Suprapubic skin (tissue), 4 donors: ENCODE measurements at regions not wholly inside any gene's neighbourhood (a gene's known extent, or its start where the extent isn't known, plus 50 kb on each side); places are given as distances from the start of the nearest gene placed in this dataset.

Experiments
- DNase-seq, 2 donors: peaks; one replicate each; pipeline ENCODE4 v3.0.0-alpha.2; 2019; ENCODE audit warnings: low spot score in 2 of 2
- H3K27ac ChIP-seq: fragments of 200-600 bp; sonication (generic); one replicate; pipeline ENCODE4 v1.5.1; 2019
- H3K27me3 ChIP-seq: fragments of 200-600 bp; sonication (generic); one replicate; pipeline ENCODE4 v1.5.1; 2019
- H3K36me3 ChIP-seq: fragments of 200-600 bp; sonication (generic); one replicate; pipeline ENCODE4 v1.5.1; 2019
- H3K4me1 ChIP-seq: fragments of 200-600 bp; sonication (generic); one replicate; pipeline ENCODE4 v1.5.1; 2019
- H3K4me3 ChIP-seq: fragments of 200-600 bp; sonication (generic); one replicate; pipeline ENCODE4 v1.5.1; 2019; ENCODE audit warnings: mild to moderate bottlenecking
- H3K9me3 ChIP-seq: fragments of 200-600 bp; sonication (generic); one replicate; pipeline ENCODE4 v1.5.1; 2019
- CTCF ChIP-seq, 2 donors: fragments of 200-600 bp in 1 of 2; fragments of 450-650 bp in 1 of 2; sonication (generic) in 1 of 2; IDR thresholded peaks; one replicate each; pipeline ENCODE4 v1.5.1; 2016 to 2019; ENCODE audit warnings: antibody characterized with exemption in 2 of 2, mild to moderate bottlenecking in 1 of 2, moderate library complexity in 1 of 2
- EP300 ChIP-seq: sonication (generic); formaldehyde crosslinking; IDR thresholded peaks from one replicate; pipeline ENCODE4 v1.6.1; 2017; ENCODE audit warnings: antibody characterized with exemption
- POLR2A ChIP-seq, 2 donors: fragments of 450-650 bp; IDR thresholded peaks; one replicate each; pipeline ENCODE4 v1.6.1; 2017; ENCODE audit warnings: antibody characterized with exemption in 2 of 2, mild to moderate bottlenecking in 2 of 2, moderate library complexity in 2 of 2
- POLR2AphosphoS5 ChIP-seq, 3 donors: sonication (generic); formaldehyde crosslinking; IDR thresholded peaks; one replicate each; pipeline ENCODE4 v1.6.1; 2017; ENCODE audit warnings: antibody characterized with exemption in 3 of 3
- WGBS: methylation state at CpG from one replicate; pipeline ENCODE4 v1.1.5; 2018; 5-methylcytosine and 5-hydroxymethylcytosine counted together

GRCh38 chr12:67026487-67027246 lies 242.5 kb upstream of the CAND1 start:
- no peak for DNase-seq
- TF ChIP-seq POLR2AphosphoS5 (IDR thresholded peaks at IDR 0.05), result no peak
- TF ChIP-seq EP300, result no peak
- no peak for TF ChIP-seq POLR2A (IDR thresholded peaks at IDR 0.05)
- TF ChIP-seq CTCF (IDR thresholded peaks at IDR 0.05), result no peak
- Histone ChIP-seq H3K36me3 (no peaks in the 10 kb centered on the region), H3K27me3 (no peaks in the 10 kb centered on the region), H3K9me3 (no peaks in the 10 kb centered on the region), H3K4me3 (no peak overlapping the region), H3K4me1 (no peaks in the 10 kb centered on the region), H3K27ac (no peak overlapping the region)
- WGBS, result 81% methylated on average over 5 of the region's 5 CpGs

- DNase-seq, result no peak
- 72% methylated on average over 2 of the region's 2 CpGs for WGBS
- H3K27me3 ChIP-seq, result no peaks in the 10 kb centered on the region
- H3K9me3 ChIP-seq, result no peaks in the 10 kb centered on the region
- H3K36me3 ChIP-seq, result no peaks in the 10 kb centered on the region
- H3K4me1 ChIP-seq, result no peaks in the 10 kb centered on the region
- H3K4me3 ChIP-seq, result no peak overlapping the region
- TF ChIP-seq POLR2A (IDR thresholded peaks at IDR 0.05), result no peak
- TF ChIP-seq POLR2AphosphoS5 (IDR thresholded peaks at IDR 0.05), result no peak
- TF ChIP-seq EP300, result no peak
- TF ChIP-seq CTCF (IDR thresholded peaks at IDR 0.05), result no peak
- no peak overlapping the region for H3K27ac ChIP-seq
Measured at GRCh38 chr12:67028529-67028928, 240.6 kb upstream of the CAND1 start.

GRCh38 chr12:67034110-67034879 lies 234.9 kb upstream of the CAND1 start:
- H3K36me3 ChIP-seq, result no peaks in the 10 kb centered on the region
- no peak overlapping the region for H3K27ac ChIP-seq
- no peak for DNase-seq
- no peak overlapping the region for H3K4me3 ChIP-seq
- no peaks in the 10 kb centered on the region for H3K4me1 ChIP-seq
- WGBS, result 40% methylated on average over 7 of the region's 7 CpGs
- no peaks in the 10 kb centered on the region for H3K27me3 ChIP-seq
- no peaks in the 10 kb centered on the region for H3K9me3 ChIP-seq
- TF ChIP-seq CTCF (IDR thresholded peaks at IDR 0.05) (no peak), POLR2AphosphoS5 (IDR thresholded peaks at IDR 0.05) (no peak), EP300 (no peak), POLR2A (IDR thresholded peaks at IDR 0.05) (no peak)

DNA sequence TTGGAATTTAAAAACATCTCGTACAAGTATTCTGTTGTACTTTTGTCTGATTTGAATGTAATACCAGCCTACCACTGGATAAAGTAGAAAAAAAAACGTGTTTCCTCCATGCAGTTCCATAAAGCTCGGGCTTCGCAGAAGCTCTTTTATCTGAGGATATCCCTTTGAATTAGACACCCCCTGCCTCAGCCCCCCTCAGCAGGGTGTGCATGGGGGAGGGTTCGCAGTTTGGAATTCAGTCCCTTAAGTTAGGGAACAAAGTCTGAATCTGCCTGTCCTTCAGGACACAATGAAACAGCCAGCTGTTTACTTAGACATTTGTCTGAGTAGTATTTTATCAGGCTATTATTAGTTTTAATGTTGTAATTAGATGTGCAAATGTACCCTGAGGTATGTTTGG lies 234.0 kb upstream of the CAND1 start:
- H3K4me3 ChIP-seq, result no peak overlapping the region
- no peak for DNase-seq
- H3K27ac ChIP-seq, result no peak overlapping the region
- 52% methylated on average over 5 of the region's 5 CpGs for WGBS
- H3K27me3 ChIP-seq, result no peaks in the 10 kb centered on the region
- no peak for TF ChIP-seq CTCF (IDR thresholded peaks at IDR 0.05)
- TF ChIP-seq POLR2A (IDR thresholded peaks at IDR 0.05), result no peak
- TF ChIP-seq POLR2AphosphoS5 (IDR thresholded peaks at IDR 0.05), result no peak
- TF ChIP-seq EP300, result no peak
- H3K4me1 ChIP-seq, result no peaks in the 10 kb centered on the region
- H3K36me3 ChIP-seq, result no peaks in the 10 kb centered on the region
- H3K9me3 ChIP-seq, result no peaks in the 10 kb centered on the region

GRCh38 chr12:67038486-67038885 lies 230.7 kb upstream of the CAND1 start:
- Histone ChIP-seq H3K4me3 (no peak overlapping the region), H3K27me3 (no peaks in the 10 kb centered on the region), H3K4me1 (no peaks in the 10 kb centered on the region), H3K9me3 (no peaks in the 10 kb centered on the region), H3K36me3 (no peaks in the 10 kb centered on the region), H3K27ac (no peak overlapping the region)
- 96% methylated on average over 2 of the region's 2 CpGs for WGBS
- no peak for TF ChIP-seq POLR2A (IDR thresholded peaks at IDR 0.05)
- DNase-seq, result no peak
